ENCODE measurements at regions not wholly inside any gene's neighbourhood (a gene's known extent, or its start where the extent isn't known, plus 50 kb on each side); places are given as distances from the start of the nearest gene placed in this dataset.

DNA sequence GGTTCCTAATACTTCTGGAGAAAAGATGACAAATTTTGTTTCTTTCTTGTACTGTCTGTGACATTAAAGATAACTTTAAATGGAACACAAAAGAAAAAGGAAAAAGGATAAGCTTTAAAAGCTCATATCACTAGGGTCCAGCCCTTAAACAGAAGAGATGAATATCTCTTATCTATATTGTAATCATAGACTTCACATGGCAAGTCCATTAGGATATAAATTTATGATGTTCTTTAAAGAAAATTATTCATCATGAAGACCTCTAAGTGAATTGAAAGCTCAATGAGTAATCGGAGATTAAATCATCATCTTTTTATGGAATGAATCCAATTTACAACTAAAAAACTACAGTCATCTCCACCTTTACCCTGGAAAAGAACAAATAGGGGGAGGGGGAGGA, 111.6 kb upstream of the SATB2 start:
- TF ChIP-seq POLR2A (IDR thresholded peaks at IDR 0.05), result no peak
- TF ChIP-seq, protein P1, sequence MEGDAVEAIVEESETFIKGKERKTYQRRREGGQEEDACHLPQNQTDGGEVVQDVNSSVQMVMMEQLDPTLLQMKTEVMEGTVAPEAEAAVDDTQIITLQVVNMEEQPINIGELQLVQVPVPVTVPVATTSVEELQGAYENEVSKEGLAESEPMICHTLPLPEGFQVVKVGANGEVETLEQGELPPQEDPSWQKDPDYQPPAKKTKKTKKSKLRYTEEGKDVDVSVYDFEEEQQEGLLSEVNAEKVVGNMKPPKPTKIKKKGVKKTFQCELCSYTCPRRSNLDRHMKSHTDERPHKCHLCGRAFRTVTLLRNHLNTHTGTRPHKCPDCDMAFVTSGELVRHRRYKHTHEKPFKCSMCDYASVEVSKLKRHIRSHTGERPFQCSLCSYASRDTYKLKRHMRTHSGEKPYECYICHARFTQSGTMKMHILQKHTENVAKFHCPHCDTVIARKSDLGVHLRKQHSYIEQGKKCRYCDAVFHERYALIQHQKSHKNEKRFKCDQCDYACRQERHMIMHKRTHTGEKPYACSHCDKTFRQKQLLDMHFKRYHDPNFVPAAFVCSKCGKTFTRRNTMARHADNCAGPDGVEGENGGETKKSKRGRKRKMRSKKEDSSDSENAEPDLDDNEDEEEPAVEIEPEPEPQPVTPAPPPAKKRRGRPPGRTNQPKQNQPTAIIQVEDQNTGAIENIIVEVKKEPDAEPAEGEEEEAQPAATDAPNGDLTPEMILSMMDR (IDR thresholded peaks at IDR 0.05), result no peak

Data from esophagus squamous epithelium (tissue), 4 donors.